DOHH2 (cell line): ENCODE measurements at regions not wholly inside any gene's neighbourhood (a gene's known extent, or its start where the extent isn't known, plus 50 kb on each side); places are given as distances from the start of the nearest gene placed in this dataset.

Experiments
- CTCF ChIP-seq: fragments of 200-600 bp; sonication (generic); IDR thresholded peaks from one replicate; pipeline ENCODE4 v1.5.1; 2014; ENCODE audit warnings: antibody characterized with exemption, mild to moderate bottlenecking, low read depth, low read length; ENCODE audit not compliant: poor library complexity, severe bottlenecking
- EZH2phosphoT487 ChIP-seq: fragments of 200-600 bp; sonication (generic); IDR thresholded peaks from 2 replicates; pipeline ENCODE4 v1.6.1; 2017; ENCODE audit warnings: borderline replicate concordance, mild to moderate bottlenecking, antibody characterized with exemption, low read length, moderate library complexity, mixed read lengths

- no peak for TF ChIP-seq CTCF
- TF ChIP-seq EZH2phosphoT487 = no peak
These were observed 192.0 kb upstream of the PABPC4L start for GRCh38 chr4:134393592-134393991.
